ENCODE measurements at regions not wholly inside any gene's neighbourhood (a gene's known extent, or its start where the extent isn't known, plus 50 kb on each side); places are given as distances from the start of the nearest gene placed in this dataset.

DNA sequence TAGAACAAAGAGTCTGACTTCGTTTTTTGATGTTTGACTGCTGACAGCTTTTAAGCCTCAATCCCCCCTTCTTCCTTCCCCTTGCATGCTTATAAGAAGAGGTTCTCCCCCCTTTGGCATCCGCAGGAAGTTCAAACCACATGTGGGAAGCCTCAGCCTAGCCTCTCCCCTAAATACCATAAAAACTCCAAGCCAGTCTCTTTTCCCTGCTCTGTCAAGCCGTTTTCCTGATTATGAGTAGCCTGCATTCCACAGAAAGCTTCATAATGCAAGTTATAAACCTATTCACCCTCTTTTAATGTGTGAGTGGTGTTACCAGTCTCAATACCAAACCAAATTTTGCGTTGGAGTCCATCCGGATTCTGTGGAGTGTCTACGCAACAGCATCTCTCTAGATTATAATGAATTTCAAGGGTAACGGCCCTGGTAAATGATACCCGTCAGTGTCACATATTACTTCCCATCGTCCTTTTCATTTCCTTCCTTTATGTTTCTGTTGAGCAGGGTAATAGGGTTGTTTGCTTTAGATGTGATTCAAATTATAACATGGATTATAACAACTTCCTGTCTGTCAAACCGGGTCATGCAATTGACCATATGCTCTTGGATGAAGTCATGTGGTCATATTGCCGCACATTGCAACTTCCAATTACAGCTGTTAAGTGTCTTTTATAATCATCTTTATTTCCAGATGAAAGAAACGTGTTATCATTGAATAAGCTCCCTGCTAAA is 717.5 kb downstream of the RWDD3 start:
- TF ChIP-seq, protein P1, sequence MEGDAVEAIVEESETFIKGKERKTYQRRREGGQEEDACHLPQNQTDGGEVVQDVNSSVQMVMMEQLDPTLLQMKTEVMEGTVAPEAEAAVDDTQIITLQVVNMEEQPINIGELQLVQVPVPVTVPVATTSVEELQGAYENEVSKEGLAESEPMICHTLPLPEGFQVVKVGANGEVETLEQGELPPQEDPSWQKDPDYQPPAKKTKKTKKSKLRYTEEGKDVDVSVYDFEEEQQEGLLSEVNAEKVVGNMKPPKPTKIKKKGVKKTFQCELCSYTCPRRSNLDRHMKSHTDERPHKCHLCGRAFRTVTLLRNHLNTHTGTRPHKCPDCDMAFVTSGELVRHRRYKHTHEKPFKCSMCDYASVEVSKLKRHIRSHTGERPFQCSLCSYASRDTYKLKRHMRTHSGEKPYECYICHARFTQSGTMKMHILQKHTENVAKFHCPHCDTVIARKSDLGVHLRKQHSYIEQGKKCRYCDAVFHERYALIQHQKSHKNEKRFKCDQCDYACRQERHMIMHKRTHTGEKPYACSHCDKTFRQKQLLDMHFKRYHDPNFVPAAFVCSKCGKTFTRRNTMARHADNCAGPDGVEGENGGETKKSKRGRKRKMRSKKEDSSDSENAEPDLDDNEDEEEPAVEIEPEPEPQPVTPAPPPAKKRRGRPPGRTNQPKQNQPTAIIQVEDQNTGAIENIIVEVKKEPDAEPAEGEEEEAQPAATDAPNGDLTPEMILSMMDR (IDR thresholded peaks at IDR 0.05) = no peak
- no peak for TF ChIP-seq EP300 (IDR thresholded peaks at IDR 0.05)
